Osteocyte (in vitro differentiated cells): ENCODE measurements at regions not wholly inside any gene's neighbourhood (a gene's known extent, or its start where the extent isn't known, plus 50 kb on each side); places are given as distances from the start of the nearest gene placed in this dataset.

Experiments
- DNase-seq: peaks from one replicate; pipeline ENCODE4 v3.0.0; 2021; ENCODE audit warnings: mixed read lengths; ENCODE audit not compliant: unreplicated experiment; ENCODE audit errors: extremely low spot score
- H3K27ac Mint-ChIP-seq: one replicate; pipeline ENCODE4 v1.8.0; 2021; ENCODE audit warnings: mild to moderate bottlenecking, mixed read lengths; ENCODE audit not compliant: unreplicated experiment
- H3K27me3 Mint-ChIP-seq: one replicate; pipeline ENCODE4 v1.8.0; 2021; ENCODE audit warnings: mixed read lengths; ENCODE audit not compliant: unreplicated experiment
- H3K36me3 Mint-ChIP-seq: one replicate; pipeline ENCODE4 v1.8.0; 2021; ENCODE audit warnings: mixed read lengths; ENCODE audit not compliant: unreplicated experiment
- H3K4me1 Mint-ChIP-seq: one replicate; pipeline ENCODE4 v1.8.0; 2021; ENCODE audit warnings: mixed read lengths; ENCODE audit not compliant: unreplicated experiment
- H3K4me3 Mint-ChIP-seq: one replicate; pipeline ENCODE4 v1.8.0; 2021; ENCODE audit warnings: mild to moderate bottlenecking, moderate library complexity, mixed read lengths; ENCODE audit not compliant: unreplicated experiment
- H3K9me3 Mint-ChIP-seq: one replicate; pipeline ENCODE4 v1.8.0; 2021; ENCODE audit warnings: mixed read lengths; ENCODE audit not compliant: unreplicated experiment
- TF ChIP-seq, protein P1 (sequence below): fragments of 200-600 bp; sonication (generic); IDR thresholded peaks from 2 replicates; pipeline ENCODE4 v1.5.0; 2021; ENCODE audit warnings: antibody characterized with exemption, mild to moderate bottlenecking, moderate library complexity

DNA sequence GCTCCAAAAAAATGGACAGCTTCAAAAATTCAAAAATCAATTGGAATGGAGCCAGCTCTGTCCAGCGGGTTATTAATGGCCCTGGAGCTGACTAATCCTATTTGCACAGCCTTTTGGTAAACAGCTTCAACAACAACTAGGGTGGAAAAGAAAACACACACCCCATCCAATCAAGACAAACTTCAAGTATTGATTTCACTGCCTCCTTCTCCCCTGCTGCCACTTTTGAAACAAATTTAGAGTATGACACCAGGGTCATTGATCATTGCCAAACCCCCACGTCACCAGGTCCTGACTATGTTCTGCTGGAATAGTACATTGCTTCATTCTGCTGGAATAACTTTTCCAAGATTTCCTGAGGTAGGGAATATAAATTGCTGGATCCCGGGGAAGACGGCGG is 56.8 kb upstream of the GTF3A start:
- Mint-ChIP-seq H3K9me3 (no peaks in the 10 kb centered on the region), H3K4me1 (no peaks in the 10 kb centered on the region), H3K36me3 (no peaks in the 10 kb centered on the region), H3K27ac (no peak overlapping the region), H3K27me3 (peaks cover 52% of the 10 kb centered on the region), H3K4me3 (no peak overlapping the region)
- DNase-seq, result no peak
- TF ChIP-seq, protein P1, sequence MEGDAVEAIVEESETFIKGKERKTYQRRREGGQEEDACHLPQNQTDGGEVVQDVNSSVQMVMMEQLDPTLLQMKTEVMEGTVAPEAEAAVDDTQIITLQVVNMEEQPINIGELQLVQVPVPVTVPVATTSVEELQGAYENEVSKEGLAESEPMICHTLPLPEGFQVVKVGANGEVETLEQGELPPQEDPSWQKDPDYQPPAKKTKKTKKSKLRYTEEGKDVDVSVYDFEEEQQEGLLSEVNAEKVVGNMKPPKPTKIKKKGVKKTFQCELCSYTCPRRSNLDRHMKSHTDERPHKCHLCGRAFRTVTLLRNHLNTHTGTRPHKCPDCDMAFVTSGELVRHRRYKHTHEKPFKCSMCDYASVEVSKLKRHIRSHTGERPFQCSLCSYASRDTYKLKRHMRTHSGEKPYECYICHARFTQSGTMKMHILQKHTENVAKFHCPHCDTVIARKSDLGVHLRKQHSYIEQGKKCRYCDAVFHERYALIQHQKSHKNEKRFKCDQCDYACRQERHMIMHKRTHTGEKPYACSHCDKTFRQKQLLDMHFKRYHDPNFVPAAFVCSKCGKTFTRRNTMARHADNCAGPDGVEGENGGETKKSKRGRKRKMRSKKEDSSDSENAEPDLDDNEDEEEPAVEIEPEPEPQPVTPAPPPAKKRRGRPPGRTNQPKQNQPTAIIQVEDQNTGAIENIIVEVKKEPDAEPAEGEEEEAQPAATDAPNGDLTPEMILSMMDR, result no peak

DNA sequence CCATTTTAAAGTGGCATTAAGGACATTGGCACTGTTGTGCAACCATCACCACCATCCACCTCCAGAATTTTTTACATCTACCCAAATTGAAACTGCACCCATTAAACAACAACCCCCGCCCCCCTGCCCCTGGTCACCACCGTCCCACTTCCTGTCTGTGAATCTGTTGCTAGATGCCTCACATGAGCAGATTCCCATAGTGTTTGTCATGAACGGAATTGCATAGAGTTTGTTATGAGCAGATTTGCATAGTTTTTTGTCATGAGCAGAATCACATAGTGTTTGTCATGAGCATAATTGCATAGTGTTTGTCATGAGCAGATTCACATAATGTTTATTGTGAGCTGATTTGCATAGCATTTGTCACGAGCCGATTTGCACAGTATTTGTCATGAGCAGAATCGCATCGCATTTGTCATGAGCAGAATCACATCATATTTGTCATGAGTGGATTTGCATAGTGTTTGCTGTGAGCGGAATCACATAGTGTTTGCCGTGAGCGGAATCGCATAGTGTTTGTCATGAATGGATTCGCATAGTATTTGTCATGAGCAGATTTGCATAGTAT is 54.0 kb upstream of the GTF3A start:
- Mint-ChIP-seq H3K27me3 (peaks cover 54% of the 10 kb centered on the region), H3K4me1 (peaks cover 3% of the 10 kb centered on the region)

DNA sequence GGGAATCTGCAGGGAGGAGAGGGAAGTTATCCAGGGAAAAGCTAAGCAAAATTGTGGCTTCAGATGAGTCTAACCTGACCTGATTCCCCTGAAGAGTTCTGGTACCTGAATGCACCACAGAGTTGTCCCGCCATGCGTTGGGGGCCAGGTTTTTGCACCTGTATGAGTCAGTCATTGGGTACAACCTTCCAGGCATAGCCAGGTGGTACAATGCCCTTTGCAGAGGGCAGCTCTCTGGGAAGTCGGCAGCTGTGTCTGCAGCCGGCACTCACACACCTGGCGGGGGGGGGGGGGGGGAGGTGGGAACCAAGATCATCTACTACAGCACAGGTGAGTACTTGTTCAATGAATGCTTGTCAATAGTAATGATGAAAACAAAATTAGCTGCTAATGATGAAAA is 52.5 kb upstream of the GTF3A start:
- no peaks in the 10 kb centered on the region for H3K9me3 Mint-ChIP-seq
- TF ChIP-seq, protein P1, result no peak
- no peak overlapping the region for H3K27ac Mint-ChIP-seq
- H3K4me3 Mint-ChIP-seq, result no peak overlapping the region
- no peaks in the 10 kb centered on the region for H3K36me3 Mint-ChIP-seq
- peaks cover 46% of the 10 kb centered on the region for H3K27me3 Mint-ChIP-seq
- DNase-seq, result no peak
- H3K4me1 Mint-ChIP-seq, result peaks cover 3% of the 10 kb centered on the region

More for the DNA sequence above, 54.0 kb upstream of the GTF3A start:
- Mint-ChIP-seq H3K4me3 (no peak overlapping the region), H3K36me3 (no peaks in the 10 kb centered on the region), H3K9me3 (no peaks in the 10 kb centered on the region), H3K27ac (no peak overlapping the region)
- no peak for DNase-seq
- TF ChIP-seq, protein P1, result no peak

DNA sequence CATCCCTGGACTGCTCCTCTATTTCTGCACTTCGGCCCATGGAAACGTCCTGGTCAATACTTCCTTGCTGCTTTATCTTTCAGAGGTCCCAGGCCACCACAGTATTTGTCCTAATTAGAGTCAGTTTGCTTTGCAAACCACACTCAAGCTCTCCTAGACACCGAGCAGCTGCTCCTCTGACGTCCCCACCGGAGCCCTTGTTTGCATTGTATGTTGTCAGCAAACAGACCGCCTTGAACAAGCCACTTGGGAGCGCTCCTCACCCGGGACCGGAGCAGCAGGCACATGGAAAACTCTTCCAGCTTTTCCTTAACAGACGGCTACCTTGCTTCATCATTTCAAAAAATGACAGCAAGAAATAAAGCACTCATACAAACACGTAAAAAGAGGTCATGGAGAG is 51.5 kb upstream of the GTF3A start:
- peaks cover 3% of the 10 kb centered on the region for H3K4me1 Mint-ChIP-seq
- no peaks in the 10 kb centered on the region for H3K36me3 Mint-ChIP-seq
- no peak for DNase-seq
- no peak overlapping the region for H3K27ac Mint-ChIP-seq
- TF ChIP-seq, protein P1, result no peak
- no peaks in the 10 kb centered on the region for H3K9me3 Mint-ChIP-seq
- H3K4me3 Mint-ChIP-seq, result no peak overlapping the region
- peaks cover 42% of the 10 kb centered on the region for H3K27me3 Mint-ChIP-seq

DNA sequence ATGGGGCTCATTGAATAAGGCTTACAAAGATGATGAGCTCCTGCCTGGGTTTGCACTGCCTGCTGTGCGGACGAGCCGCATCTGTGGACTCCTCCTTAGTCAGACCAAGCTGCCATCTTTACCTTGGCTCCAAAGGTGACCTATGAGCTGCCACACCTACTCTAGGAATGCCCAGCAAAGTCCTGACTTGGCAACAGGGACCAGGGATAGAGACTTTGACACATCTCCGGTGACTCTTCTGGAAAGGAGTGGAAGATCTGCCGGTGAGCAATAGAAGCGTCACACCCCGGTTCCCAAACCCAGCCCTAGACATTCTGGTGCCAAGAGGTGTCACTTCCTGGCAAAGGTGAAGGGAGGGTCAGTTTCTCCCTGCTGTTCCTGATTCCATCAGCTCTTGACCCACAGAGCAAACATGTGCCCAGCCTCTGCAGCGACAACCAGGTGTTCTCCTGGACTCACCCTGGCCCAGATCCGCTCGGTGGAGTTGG is 50.2 kb upstream of the GTF3A start:
- TF ChIP-seq, protein P1, result no peak
- DNase-seq, result no peak
- H3K4me3 Mint-ChIP-seq, result no peak overlapping the region
- no peak overlapping the region for H3K27ac Mint-ChIP-seq
- no peaks in the 10 kb centered on the region for H3K36me3 Mint-ChIP-seq
- no peaks in the 10 kb centered on the region for H3K9me3 Mint-ChIP-seq
- H3K27me3 Mint-ChIP-seq, result peaks cover 43% of the 10 kb centered on the region
- H3K4me1 Mint-ChIP-seq, result peaks cover 3% of the 10 kb centered on the region
